GM12878 (cell line): ENCODE measurements at regions not wholly inside any gene's neighbourhood (a gene's known extent, or its start where the extent isn't known, plus 50 kb on each side); places are given as distances from the start of the nearest gene placed in this dataset.
A peak's percentile ranks its signal among the peaks of the same experiment; 100 is the strongest.

Source experiments
- BCL11A ChIP-seq: IDR thresholded peaks from 2 replicates; pipeline ENCODE4 v1.6.1; 2011; ENCODE audit warnings: low read depth, low read length
- DPF2 ChIP-seq: fragments of 450-650 bp; IDR thresholded peaks from 2 replicates; pipeline ENCODE4 v1.6.1; 2017; ENCODE audit warnings: mild to moderate bottlenecking
- HCFC1 ChIP-seq: fragments of 150-350 bp; IDR thresholded peaks from 2 replicates; pipeline ENCODE4 v1.6.1; 2014; ENCODE audit warnings: low read length
- HDAC6 ChIP-seq: fragments of 200-600 bp; sonication (generic); IDR thresholded peaks from one replicate; pipeline ENCODE4 v1.8.0; 2017; ENCODE audit warnings: antibody characterized with exemption; ENCODE audit not compliant: unreplicated experiment
- IRF4 ChIP-seq: IDR thresholded peaks from 2 replicates; pipeline ENCODE4 v1.6.1; 2011; ENCODE audit warnings: low read depth, low read length
- IRF5 ChIP-seq: fragments of 450-650 bp; IDR thresholded peaks from 2 replicates; pipeline ENCODE4 v1.6.1; 2017; ENCODE audit warnings: borderline replicate concordance
- KLF5 ChIP-seq: fragments of 450-650 bp; IDR thresholded peaks from 2 replicates; pipeline ENCODE4 v1.6.1; 2014; ENCODE audit warnings: mild to moderate bottlenecking; ENCODE audit not compliant: partially characterized antibody
- MEF2B ChIP-seq: fragments of 450-650 bp; IDR thresholded peaks from 2 replicates; pipeline ENCODE4 v1.6.1; 2018; ENCODE audit warnings: mild to moderate bottlenecking, moderate library complexity; ENCODE audit not compliant: partially characterized antibody, poor library complexity, severe bottlenecking
- NFYB ChIP-seq: IDR thresholded peaks from 2 replicates; pipeline ENCODE4 v1.6.1; 2011; ENCODE audit warnings: low read depth, mild to moderate bottlenecking, low read length, improper control_type of control experiment, moderate library complexity; ENCODE audit not compliant: insufficient read depth
- NR2C1 ChIP-seq: fragments of 450-650 bp; IDR thresholded peaks from 2 replicates; pipeline ENCODE4 v1.6.1; 2017; ENCODE audit warnings: antibody characterized with exemption, mild to moderate bottlenecking, moderate library complexity
- RCOR1 ChIP-seq: conservative IDR thresholded peaks from 2 replicates; pipeline ENCODE4 v1.6.1; 2012; ENCODE audit warnings: low read depth, low read length, improper control_type of control experiment
- REST ChIP-seq: IDR thresholded peaks from 2 replicates; pipeline ENCODE4 v1.6.1; 2012; ENCODE audit warnings: mild to moderate bottlenecking, low read depth, low read length
- TCF3 ChIP-seq: IDR thresholded peaks from 2 replicates; pipeline ENCODE4 v1.6.1; 2012; ENCODE audit warnings: low read depth, mild to moderate bottlenecking, low read length, borderline replicate concordance; ENCODE audit not compliant: insufficient read depth
- USF1 ChIP-seq: IDR thresholded peaks from 2 replicates; pipeline ENCODE4 v1.6.1; 2011; ENCODE audit warnings: borderline replicate concordance, low read depth, mild to moderate bottlenecking, moderate library complexity, mixed read lengths, low read length; ENCODE audit not compliant: insufficient read depth; ENCODE audit errors: extremely low read length
- ZNF384 ChIP-seq: IDR thresholded peaks from 2 replicates; pipeline ENCODE4 v1.6.1; 2012; ENCODE audit warnings: low read depth, mild to moderate bottlenecking, low read length, improper control_type of control experiment, borderline replicate concordance
- ZNF592 ChIP-seq: fragments of 450-650 bp; IDR thresholded peaks from 2 replicates; pipeline ENCODE4 v1.6.1; 2017; ENCODE audit warnings: mild to moderate bottlenecking, moderate library complexity
- ZNF687 ChIP-seq: fragments of 450-650 bp; IDR thresholded peaks from 2 replicates; pipeline ENCODE4 v1.6.1; 2017; ENCODE audit warnings: mild to moderate bottlenecking, moderate library complexity

- TF ChIP-seq IRF5 (no peak), BCL11A (peak; percentile 78), ZNF592 (no peak), HDAC6 (no peak), KLF5 (no peak), HCFC1 (no peak), TCF3 (peak; percentile 62; the same call in 1 of the 2 replicates), DPF2 (peak; percentile 79), ZNF687 (no peak), RCOR1 (no peak), REST (no peak), NR2C1 (peak; percentile 49), IRF4 (no peak), USF1 (no peak), MEF2B (peak; percentile 70), ZNF384 (no peak), NFYB (no peak)
Measured at GRCh38 chr5:6188344-6188743, 190.0 kb downstream of the MED10 start (continued).
